Stimulated activated CD4-positive, alpha-beta T cell treated with anti-CD3 and anti-CD28 coated beads, Interleukin-1b, Interleukin-23, amount 100 ng/mL, for 48 hours (primary cell): ENCODE measurements at regions not wholly inside any gene's neighbourhood (a gene's known extent, or its start where the extent isn't known, plus 50 kb on each side); places are given as distances from the start of the nearest gene placed in this dataset.
"Not testable (repeated sequence)": the region's sequence is repeated elsewhere in the genome, so short reads cannot be mapped to it uniquely, and the experiment has no call there.

ENCODE experiments used
- DNase-seq: peaks from one replicate; pipeline ENCODE4 v3.0.0-alpha.2; 2020

- DNase-seq = not testable (repeated sequence)
Measured at GRCh38 chr9:41606961-41607547, 417.9 kb upstream of the ZNG1F start.

- DNase-seq = not testable (repeated sequence)
Measured at GRCh38 chr9:41565572-41565971, 376.5 kb upstream of the ZNG1F start.
